Thoracic aorta (tissue), 2 donors: ENCODE measurements at regions not wholly inside any gene's neighbourhood (a gene's known extent, or its start where the extent isn't known, plus 50 kb on each side); places are given as distances from the start of the nearest gene placed in this dataset.
"Not testable (repeated sequence)": the region's sequence is repeated elsewhere in the genome, so short reads cannot be mapped to it uniquely, and the experiment has no call there.

Source experiments
- ATAC-seq: fragments of 150-250 bp; one replicate; pipeline ENCODE4 v1.8.0; 2017; ENCODE audit warnings: low read depth; ENCODE audit not compliant: insufficient number of reproducible peaks, low FRiP score
- DNase-seq: peaks from one replicate; pipeline ENCODE4 v3.0.0-alpha.2; 2020; ENCODE audit warnings: low spot score
- H3K27ac ChIP-seq, 2 donors: fragments of 200-600 bp; sonication (generic); 1 replicate in 1 of 2; 2 replicates in 1 of 2; pipeline ENCODE4 v1.5.1; 2016; ENCODE audit warnings: mild to moderate bottlenecking in 2 of 2, moderate library complexity in 2 of 2
- H3K27me3 ChIP-seq: fragments of 200-600 bp; sonication (generic); replicated peaks from 2 replicates; pipeline ENCODE4 v1.6.0; 2016; ENCODE audit warnings: mild to moderate bottlenecking; ENCODE audit not compliant: insufficient read depth
- H3K36me3 ChIP-seq: fragments of 200-600 bp; sonication (generic); one replicate; pipeline ENCODE4 v1.5.1; 2016
- H3K4me1 ChIP-seq, 2 donors: fragments of 200-600 bp; sonication (generic); 1 replicate in 1 of 2; 2 replicates in 1 of 2; pipeline versions ENCODE4 v1.5.1 to v1.6.0; 2016; ENCODE audit warnings: low read depth in 2 of 2, mild to moderate bottlenecking in 1 of 2; ENCODE audit not compliant: control insufficient read depth in 1 of 2
- H3K4me3 ChIP-seq: fragments of 200-600 bp; sonication (generic); 2 replicates; pipeline ENCODE4 v1.5.1; 2016; ENCODE audit warnings: mild to moderate bottlenecking
- H3K9me3 ChIP-seq: fragments of 200-600 bp; sonication (generic); 2 replicates; pipeline ENCODE4 v1.5.1; 2016
- CTCF ChIP-seq: fragments of 200-600 bp; sonication (generic); IDR thresholded peaks from one replicate; pipeline ENCODE4 v1.5.1; 2019; ENCODE audit warnings: antibody characterized with exemption

GRCh38 chr4:162782778-162783525 is 383.7 kb downstream of the NAF1 start:
- H3K4me1 ChIP-seq, result no peaks in the 10 kb centered on the region
- H3K9me3 ChIP-seq, result no peaks in the 10 kb centered on the region
- no peak overlapping the region for H3K4me3 ChIP-seq
- ATAC-seq (no peak), DNase-seq (no peak)
- TF ChIP-seq CTCF, result no peak
- H3K27me3 ChIP-seq, result no peaks in the 10 kb centered on the region
- no peaks in the 10 kb centered on the region for H3K36me3 ChIP-seq
- no peak overlapping the region for H3K27ac ChIP-seq

GRCh38 chr4:162782096-162782777 is 384.5 kb downstream of the NAF1 start:
- Histone ChIP-seq H3K27me3 (no peaks in the 10 kb centered on the region), H3K36me3 (no peaks in the 10 kb centered on the region), H3K27ac (no peak overlapping the region), H3K4me3 (no peak overlapping the region), H3K4me1 (no peaks in the 10 kb centered on the region), H3K9me3 (no peaks in the 10 kb centered on the region)
- TF ChIP-seq CTCF, result no peak
- ATAC-seq, result no peak
- no peak for DNase-seq

GRCh38 chr4:162770761-162771490 is 395.8 kb downstream of the NAF1 start:
- no peaks in the 10 kb centered on the region for H3K27me3 ChIP-seq
- H3K4me3 ChIP-seq, result no peak overlapping the region
- DNase-seq (no peak), ATAC-seq (no peak)
- no peak overlapping the region for H3K27ac ChIP-seq
- TF ChIP-seq CTCF, result no peak
- no peaks in the 10 kb centered on the region for H3K4me1 ChIP-seq
- no peaks in the 10 kb centered on the region for H3K36me3 ChIP-seq
- no peaks in the 10 kb centered on the region for H3K9me3 ChIP-seq

GRCh38 chr4:162767083-162767482 is 399.6 kb downstream of the NAF1 start:
- no peak for ATAC-seq
- Histone ChIP-seq H3K9me3 (no peaks in the 10 kb centered on the region), H3K36me3 (no peaks in the 10 kb centered on the region), H3K4me3 (no peak overlapping the region), H3K27ac (no peak overlapping the region), H3K27me3 (no peaks in the 10 kb centered on the region), H3K4me1 (no peaks in the 10 kb centered on the region)
- TF ChIP-seq CTCF, result no peak
- DNase-seq, result no peak

GRCh38 chr4:162761965-162762364 is 404.7 kb downstream of the NAF1 start:
- no peak for DNase-seq
- Histone ChIP-seq H3K4me3 (no peak overlapping the region), H3K4me1 (no peaks in the 10 kb centered on the region), H3K9me3 (no peaks in the 10 kb centered on the region), H3K36me3 (no peaks in the 10 kb centered on the region), H3K27me3 (no peaks in the 10 kb centered on the region), H3K27ac (no peak overlapping the region)
- ATAC-seq, result no peak
- no peak for TF ChIP-seq CTCF

- not testable (repeated sequence) for DNase-seq, H3K4me1 ChIP-seq, H3K9me3 ChIP-seq, H3K36me3 ChIP-seq, H3K27me3 ChIP-seq, H3K27ac ChIP-seq, ATAC-seq, H3K4me3 ChIP-seq
Observed at GRCh38 chr4:162740228-162740627, 426.5 kb downstream of the NAF1 start.

- not testable (repeated sequence) for H3K9me3 ChIP-seq, H3K27me3 ChIP-seq, H3K27ac ChIP-seq, H3K4me3 ChIP-seq, H3K36me3 ChIP-seq, DNase-seq, ATAC-seq, H3K4me1 ChIP-seq
Observed at GRCh38 chr4:162739596-162739995, 427.1 kb downstream of the NAF1 start.
